Choroid plexus epithelial cell (primary cell): ENCODE measurements at regions not wholly inside any gene's neighbourhood (a gene's known extent, or its start where the extent isn't known, plus 50 kb on each side); places are given as distances from the start of the nearest gene placed in this dataset.
"Not testable (repeated sequence)": the region's sequence is repeated elsewhere in the genome, so short reads cannot be mapped to it uniquely, and the experiment has no call there.

Source experiments
- DNase-seq: peaks from one replicate; pipeline ENCODE4 v3.0.0-alpha.2; 2010; ENCODE audit warnings: low read depth
- H3K4me3 ChIP-seq: 2 replicates; pipeline ENCODE4 v1.5.1; 2011; ENCODE audit warnings: low read depth, mild to moderate bottlenecking, control low read depth, low read length, moderate library complexity
- TF ChIP-seq, protein P1 (sequence below): conservative IDR thresholded peaks from 2 replicates; pipeline ENCODE4 v1.5.1; 2011; ENCODE audit warnings: low read depth, mild to moderate bottlenecking, control low read depth, inconsistent platforms, low read length, moderate library complexity

DNA sequence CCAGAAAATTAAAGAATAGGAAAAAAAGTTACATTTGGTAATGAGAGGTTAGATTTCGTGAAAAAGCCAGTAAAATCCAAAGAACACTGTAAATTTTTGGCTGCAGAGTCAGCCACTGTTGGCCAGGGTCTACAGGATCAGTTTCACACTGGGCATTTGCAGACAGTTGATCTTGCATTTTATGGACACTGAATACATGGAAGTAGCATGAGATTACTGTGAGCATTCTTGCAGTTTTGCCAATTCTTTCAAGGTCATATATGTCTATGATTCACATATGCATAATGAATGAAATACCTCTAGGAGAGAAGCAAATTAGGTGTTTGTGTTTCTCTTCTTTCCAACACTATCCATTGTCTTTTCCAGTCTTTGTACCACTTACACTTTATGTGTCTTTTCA lies 200.8 kb upstream of the DPYD start:
- no peak overlapping the region for H3K4me3 ChIP-seq
- TF ChIP-seq, protein P1, sequence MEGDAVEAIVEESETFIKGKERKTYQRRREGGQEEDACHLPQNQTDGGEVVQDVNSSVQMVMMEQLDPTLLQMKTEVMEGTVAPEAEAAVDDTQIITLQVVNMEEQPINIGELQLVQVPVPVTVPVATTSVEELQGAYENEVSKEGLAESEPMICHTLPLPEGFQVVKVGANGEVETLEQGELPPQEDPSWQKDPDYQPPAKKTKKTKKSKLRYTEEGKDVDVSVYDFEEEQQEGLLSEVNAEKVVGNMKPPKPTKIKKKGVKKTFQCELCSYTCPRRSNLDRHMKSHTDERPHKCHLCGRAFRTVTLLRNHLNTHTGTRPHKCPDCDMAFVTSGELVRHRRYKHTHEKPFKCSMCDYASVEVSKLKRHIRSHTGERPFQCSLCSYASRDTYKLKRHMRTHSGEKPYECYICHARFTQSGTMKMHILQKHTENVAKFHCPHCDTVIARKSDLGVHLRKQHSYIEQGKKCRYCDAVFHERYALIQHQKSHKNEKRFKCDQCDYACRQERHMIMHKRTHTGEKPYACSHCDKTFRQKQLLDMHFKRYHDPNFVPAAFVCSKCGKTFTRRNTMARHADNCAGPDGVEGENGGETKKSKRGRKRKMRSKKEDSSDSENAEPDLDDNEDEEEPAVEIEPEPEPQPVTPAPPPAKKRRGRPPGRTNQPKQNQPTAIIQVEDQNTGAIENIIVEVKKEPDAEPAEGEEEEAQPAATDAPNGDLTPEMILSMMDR: no peak
- DNase-seq: peak; percentile 28

DNA sequence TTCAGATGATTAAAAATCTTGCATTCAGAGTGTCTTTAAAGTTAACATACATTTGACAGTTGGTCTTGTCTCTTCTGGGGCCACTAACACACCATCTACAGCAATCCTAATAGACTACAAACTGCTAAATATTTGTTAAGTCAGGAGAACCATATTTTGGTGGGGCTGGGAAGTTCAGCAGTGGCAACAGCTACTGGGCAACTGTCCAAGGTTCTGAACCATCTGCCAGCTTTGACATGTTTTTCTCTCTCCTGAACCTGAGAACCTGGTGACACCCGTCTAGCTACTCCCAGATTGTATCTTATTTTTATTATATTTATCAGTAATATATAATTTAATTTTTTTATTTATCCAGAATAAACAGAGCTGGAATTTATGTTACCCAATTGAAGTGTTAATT lies 199.0 kb upstream of the DPYD start:
- no peak overlapping the region for H3K4me3 ChIP-seq
- TF ChIP-seq, protein P1: no peak
- peak; percentile 30 for DNase-seq

DNA sequence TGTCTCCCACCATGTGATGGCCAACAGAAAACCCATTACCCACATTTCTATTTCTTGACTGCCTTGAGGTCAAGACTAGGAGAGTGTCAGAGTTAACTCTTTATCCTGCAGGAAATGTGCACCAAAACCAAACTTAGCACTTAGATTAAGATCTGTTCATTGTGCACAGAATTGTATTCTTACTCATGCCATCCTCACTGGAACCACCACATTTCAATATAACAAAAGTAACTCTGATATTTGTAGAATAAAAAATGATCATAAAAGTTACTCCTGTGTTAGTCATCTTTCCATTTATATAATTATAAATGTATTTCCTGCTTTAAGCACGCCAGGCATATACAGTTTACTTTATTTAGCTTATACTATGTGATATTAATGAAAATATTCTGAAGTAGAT lies 193.0 kb upstream of the DPYD start:
- H3K4me3 ChIP-seq: no peak overlapping the region
- TF ChIP-seq, protein P1: no peak
- DNase-seq: no peak

DNA sequence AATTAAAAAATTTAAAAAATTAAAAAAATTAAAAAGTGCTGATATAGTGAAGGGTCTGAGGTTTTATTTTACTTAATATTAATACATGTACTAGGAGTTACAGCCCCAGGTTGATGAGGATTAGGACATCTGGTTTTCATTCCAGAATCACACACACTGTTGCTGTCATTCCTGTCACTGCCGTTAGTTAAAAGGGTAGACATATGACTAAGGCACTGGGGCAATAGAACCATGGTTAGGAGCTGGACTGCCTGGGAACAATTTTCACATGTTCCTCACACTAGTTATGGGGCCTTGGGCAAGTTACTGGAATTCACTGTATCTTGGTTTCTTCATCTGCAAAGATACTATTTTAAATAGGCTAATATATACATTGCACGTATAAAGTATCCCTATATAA lies 191.8 kb upstream of the DPYD start:
- H3K4me3 ChIP-seq: no peak overlapping the region
- no peak for DNase-seq
- TF ChIP-seq, protein P1: no peak

DNA sequence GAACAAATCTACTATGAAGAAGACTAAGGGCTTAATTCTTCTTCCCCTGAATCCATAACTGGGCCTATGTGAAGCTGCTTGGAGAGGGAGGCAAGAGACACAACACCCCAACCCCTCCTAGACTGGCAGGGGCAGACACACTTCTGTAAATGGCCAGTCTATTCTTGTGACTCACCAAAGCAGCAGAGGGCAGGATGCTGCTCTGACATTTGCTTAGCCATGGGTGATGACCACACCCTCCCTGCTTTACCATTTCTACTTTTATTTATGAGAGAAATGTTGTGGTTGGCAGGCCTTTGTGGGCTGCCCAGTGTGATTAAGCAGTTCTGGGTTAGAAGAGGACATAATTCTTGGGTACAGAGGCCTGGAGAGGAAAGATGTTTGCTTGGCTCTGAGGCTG lies 189.8 kb upstream of the DPYD start:
- H3K4me3 ChIP-seq: no peak overlapping the region
- peak; percentile 23 for DNase-seq
- TF ChIP-seq, protein P1: no peak

DNA sequence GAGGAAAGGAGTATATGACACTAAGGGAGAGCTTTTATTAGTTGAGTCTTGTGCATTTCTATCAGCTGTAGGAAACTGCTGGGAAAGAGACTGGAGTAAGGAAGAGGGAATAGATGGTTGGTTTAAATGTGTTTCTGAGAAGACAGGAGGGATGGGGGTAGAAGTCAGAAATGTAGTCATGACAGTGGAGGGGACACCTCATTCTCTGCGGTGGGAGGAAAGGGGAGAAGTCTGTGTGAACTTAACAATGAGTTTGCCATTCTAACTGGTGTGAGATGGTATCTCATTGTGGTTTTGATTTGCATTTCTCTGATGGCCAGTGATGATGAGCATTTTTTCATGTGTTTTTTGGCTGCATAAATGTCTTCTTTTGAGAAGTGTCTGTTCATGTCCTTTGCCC lies 187.5 kb upstream of the DPYD start:
- not testable (repeated sequence) for DNase-seq, H3K4me3 ChIP-seq

DNA sequence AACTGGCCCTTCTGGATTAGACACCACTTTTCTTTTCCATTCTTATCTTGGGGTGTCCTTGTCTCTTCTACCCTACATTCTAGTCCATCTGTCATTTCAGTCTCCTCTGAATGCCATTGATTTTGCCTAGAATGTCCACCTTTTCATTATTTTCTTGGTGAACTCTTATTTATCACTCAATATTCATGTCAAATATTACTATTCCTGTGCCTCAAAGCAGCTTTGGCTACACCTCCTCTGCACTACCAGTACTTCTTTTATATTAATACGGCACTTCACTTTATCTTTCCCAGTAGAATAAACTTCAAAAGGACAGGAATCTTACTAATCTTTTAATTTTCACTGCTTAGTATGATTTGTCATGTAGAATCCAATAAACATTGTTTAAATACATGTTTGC lies 186.4 kb upstream of the DPYD start:
- H3K4me3 ChIP-seq: no peak overlapping the region
- TF ChIP-seq, protein P1: no peak
- DNase-seq: no peak

DNA sequence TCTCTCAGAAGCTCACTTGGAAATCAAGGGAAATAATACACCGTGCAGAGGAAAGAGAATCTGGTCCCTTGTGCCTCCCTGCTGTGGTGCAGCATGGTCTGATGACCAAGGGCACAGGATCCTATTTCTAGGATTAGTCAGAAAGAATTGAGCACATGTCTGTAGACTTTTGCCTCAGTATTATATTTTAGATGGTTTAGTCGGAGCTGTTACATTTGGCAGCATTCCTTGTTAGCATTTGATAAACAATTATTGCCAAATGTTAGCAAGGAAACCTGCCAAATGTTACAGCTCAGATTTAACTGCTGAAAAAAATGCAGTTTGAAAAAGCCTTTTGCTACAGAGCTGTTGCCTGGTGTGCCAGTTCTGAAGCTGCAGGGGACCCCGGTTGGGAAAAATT lies 183.5 kb upstream of the DPYD start:
- DNase-seq: peak; percentile 94
- no peak overlapping the region for H3K4me3 ChIP-seq
- TF ChIP-seq, protein P1: no peak
